H1 (cell line): ENCODE measurements at regions not wholly inside any gene's neighbourhood (a gene's known extent, or its start where the extent isn't known, plus 50 kb on each side); places are given as distances from the start of the nearest gene placed in this dataset.

Source experiments
- CTCF ChIA-PET: fragments of 300-600 bp; sonication (Branson Sonifier 250); formaldehyde crosslinking; loops from one replicate; lab custom pipeline; 2021; ENCODE audit not compliant: partially characterized antibody; lab: Charles Lee
- POLR2A ChIA-PET: fragments of 300-600 bp; sonication (Branson Sonifier 250); formaldehyde crosslinking; loops from one replicate; lab custom pipeline; 2021; ENCODE audit warnings: inconsistent platforms; ENCODE audit not compliant: partially characterized antibody; lab: Charles Lee
- DNase-seq, 2 experiments: peaks; one replicate each; pipeline versions ENCODE4 v3.0.0 to v3.0.0-alpha.2; 2010 to 2022; ENCODE audit warnings: low spot score in 2 of 2, low read depth in 1 of 2, mixed read lengths in 1 of 2
- FAIRE-seq: peaks from 2 replicates; lab custom pipeline; 2011; peaks lifted over from hg19 to GRCh38; lab: Jason Lieb, UNC
- H2AFZ ChIP-seq: 2 replicates; pipeline ENCODE4 v1.8.1; 2012; ENCODE audit warnings: low read length, inconsistent platforms
- H2AK5ac ChIP-seq: 2 replicates; pipeline ENCODE4 v1.6.1; 2013; ENCODE audit warnings: low read depth, low read length
- H2BK120ac ChIP-seq: replicated peaks from 2 replicates; pipeline ENCODE3; 2013; ENCODE audit warnings: low read depth, low read length, inconsistent platforms
- H2BK12ac ChIP-seq: 2 replicates; pipeline ENCODE4 v1.6.1; 2013; ENCODE audit warnings: low read depth, low read length
- H2BK15ac ChIP-seq: 2 replicates; pipeline ENCODE4 v1.6.1; 2013; ENCODE audit warnings: low read length
- H2BK20ac ChIP-seq: 2 replicates; pipeline ENCODE4 v1.6.1; 2013; ENCODE audit warnings: low read length
- H2BK5ac ChIP-seq: 2 replicates; pipeline ENCODE4 v1.6.1; 2013; ENCODE audit warnings: low read depth, low read length
- H3K14ac ChIP-seq: 2 replicates; pipeline ENCODE4 v1.6.1; 2013; ENCODE audit warnings: inconsistent platforms; ENCODE audit not compliant: insufficient read length
- H3K18ac ChIP-seq: 2 replicates; pipeline ENCODE4 v1.6.1; 2013; ENCODE audit warnings: low read length; ENCODE audit errors: extremely low read depth
- H3K23ac ChIP-seq: 2 replicates; pipeline ENCODE4 v1.6.1; 2013; ENCODE audit warnings: inconsistent platforms; ENCODE audit not compliant: insufficient read length
- H3K23me2 ChIP-seq: 2 replicates; pipeline ENCODE4 v1.6.1; 2013; ENCODE audit warnings: low read depth, low read length
- H3K27ac ChIP-seq: 2 replicates; pipeline ENCODE4 v1.6.1; 2011; ENCODE audit warnings: low read depth, low read length, inconsistent platforms
- H3K27me3 ChIP-seq, 4 experiments: replicated peaks in 1 of 4; 1 replicate in 1 of 4; 2 replicates in 3 of 4; pipeline versions ENCODE4 v1.6.1 to v1.8.1; 2011 to 2013; ENCODE audit warnings: low read length in 3 of 4, mild to moderate bottlenecking in 3 of 4, inconsistent platforms in 2 of 4, mixed read lengths in 2 of 4, moderate library complexity in 1 of 4; ENCODE audit not compliant: control insufficient read depth in 3 of 4, insufficient read depth in 3 of 4; ENCODE audit errors: extremely low read depth in 1 of 4
- H3K36me3 ChIP-seq, 4 experiments: 2 replicates each; pipeline versions ENCODE4 v1.6.1 to v1.8.1; 2011 to 2013; ENCODE audit warnings: mild to moderate bottlenecking in 4 of 4, low read length in 3 of 4, moderate library complexity in 2 of 4, control low read depth in 1 of 4, inconsistent platforms in 1 of 4; ENCODE audit not compliant: insufficient read depth in 4 of 4, control insufficient read depth in 2 of 4
- H3K4ac ChIP-seq: replicated peaks from 2 replicates; pipeline ENCODE3; 2013; ENCODE audit warnings: low read length, low read depth, mixed read lengths, inconsistent platforms; ENCODE audit not compliant: insufficient read length
- H3K4me1 ChIP-seq, 4 experiments: replicated peaks in 1 of 4; 1 replicate in 1 of 4; 2 replicates in 3 of 4; pipeline versions ENCODE4 v1.6.1 to v1.8.1; 2011 to 2013; ENCODE audit warnings: low read length in 3 of 4, inconsistent platforms in 2 of 4, mixed read lengths in 1 of 4; ENCODE audit not compliant: insufficient read depth in 4 of 4, control insufficient read depth in 3 of 4
- H3K4me2 ChIP-seq, 2 experiments: 2 replicates each; pipeline versions ENCODE4 v1.6.1 to v1.8.1; 2011 to 2013; ENCODE audit warnings: low read depth in 2 of 2, low read length in 2 of 2, control low read depth in 1 of 2, inconsistent platforms in 1 of 2, mild to moderate bottlenecking in 1 of 2; ENCODE audit not compliant: insufficient read depth in 1 of 2
- H3K4me3 ChIP-seq, 4 experiments: fragments of 200-600, 300-600 bp in 1 of 4; sonication (generic), shearing (Covaris generic), sonication (Bioruptor Twin) in 1 of 4; 2 replicates each; pipeline versions ENCODE4 v1.5.1 to v1.8.1; 2011 to 2016; ENCODE audit warnings: low read length in 4 of 4, low read depth in 3 of 4, control low read depth in 2 of 4, inconsistent platforms in 2 of 4, mild to moderate bottlenecking in 2 of 4, mixed read lengths in 1 of 4, moderate library complexity in 1 of 4; ENCODE audit not compliant: insufficient read depth in 2 of 4; ENCODE audit errors: extremely low read depth in 1 of 4
- H3K56ac ChIP-seq: replicated peaks from 2 replicates; pipeline ENCODE3; 2013; ENCODE audit warnings: low read depth, mild to moderate bottlenecking, mixed read lengths, low read length, inconsistent platforms; ENCODE audit not compliant: insufficient read length
- H3K79me1 ChIP-seq: 2 replicates; pipeline ENCODE4 v1.6.1; 2013; ENCODE audit warnings: low read depth, low read length, control low read depth
- H3K79me2 ChIP-seq, 2 experiments: 2 replicates each; pipeline versions ENCODE4 v1.6.1 to v1.8.1; 2012 to 2013; ENCODE audit warnings: low read length in 2 of 2, mild to moderate bottlenecking in 2 of 2, inconsistent platforms in 1 of 2; ENCODE audit not compliant: insufficient read depth in 2 of 2, control insufficient read depth in 1 of 2
- H3K9ac ChIP-seq, 4 experiments: replicated peaks in 1 of 4; 1 replicate in 1 of 4; 2 replicates in 3 of 4; pipeline versions ENCODE4 v1.6.1 to v1.8.1; 2011 to 2013; ENCODE audit warnings: low read depth in 3 of 4, low read length in 3 of 4, control low read depth in 2 of 4, mild to moderate bottlenecking in 2 of 4, moderate library complexity in 2 of 4, inconsistent platforms in 1 of 4; ENCODE audit errors: extremely low read depth in 1 of 4
- H3K9me3 ChIP-seq, 2 experiments: 2 replicates each; pipeline versions ENCODE4 v1.6.1 to v1.8.1; 2012 to 2013; ENCODE audit warnings: mild to moderate bottlenecking in 2 of 2, moderate library complexity in 2 of 2, control low read depth in 1 of 2, inconsistent platforms in 1 of 2, low read depth in 1 of 2, low read length in 1 of 2, mixed read lengths in 1 of 2; ENCODE audit not compliant: insufficient read depth in 2 of 2
- H4K20me1 ChIP-seq, 2 experiments: replicated peaks in 1 of 2; 2 replicates each; pipeline versions ENCODE3 to v1.8.1; 2011 to 2013; ENCODE audit warnings: inconsistent platforms in 2 of 2, low read length in 2 of 2, mild to moderate bottlenecking in 1 of 2; ENCODE audit not compliant: insufficient read depth in 2 of 2, control insufficient read depth in 1 of 2
- H4K5ac ChIP-seq: 2 replicates; pipeline ENCODE4 v1.6.1; 2013; ENCODE audit warnings: low read length, low read depth, mixed read lengths, inconsistent platforms; ENCODE audit not compliant: insufficient read length
- H4K8ac ChIP-seq: 2 replicates; pipeline ENCODE4 v1.8.0; 2013; ENCODE audit warnings: mild to moderate bottlenecking, moderate library complexity, low read length, inconsistent platforms; ENCODE audit not compliant: insufficient read depth; ENCODE audit errors: extremely low read depth
- H4K91ac ChIP-seq: replicated peaks from 2 replicates; pipeline ENCODE3; 2013; ENCODE audit warnings: low read length, mixed read lengths, inconsistent platforms; ENCODE audit not compliant: insufficient read length
- EZH2 ChIP-seq: fragments of 200-600 bp; sonication (generic); IDR thresholded peaks from 2 replicates; pipeline ENCODE4 v1.7.1; 2012; ENCODE audit warnings: low read depth, mild to moderate bottlenecking, moderate library complexity, low read length, inconsistent platforms; ENCODE audit not compliant: severe bottlenecking
- JUND ChIP-seq: IDR thresholded peaks from 2 replicates; pipeline ENCODE4 v1.6.1; 2011; ENCODE audit warnings: mild to moderate bottlenecking, improper control_type of control experiment, low read length
- KDM4A ChIP-seq: IDR thresholded peaks from one replicate; pipeline ENCODE4 v1.7.1; 2012; ENCODE audit warnings: low read depth, mild to moderate bottlenecking, moderate library complexity, low read length, inconsistent platforms; ENCODE audit not compliant: severe bottlenecking
- WGBS, 2 experiments: shearing (Covaris generic) in 1 of 2; methylation state at CpG; one replicate each; pipeline versions ENCODE4 v1.1.6 to v1.1.7; 2013 to 2015; ENCODE audit warnings: low lambda C conversion rate in 2 of 2, mixed read lengths in 2 of 2, inconsistent platforms in 1 of 2, low coverage in 1 of 2, missing lambda C conversion rate in 1 of 2; ENCODE audit not compliant: insufficient replicate concordance in 2 of 2, insufficient coverage in 1 of 2, insufficient read length in 1 of 2; ENCODE audit errors: extremely low coverage in 1 of 2, missing lambda C conversion rate in 1 of 2; 5-methylcytosine and 5-hydroxymethylcytosine counted together

DNA sequence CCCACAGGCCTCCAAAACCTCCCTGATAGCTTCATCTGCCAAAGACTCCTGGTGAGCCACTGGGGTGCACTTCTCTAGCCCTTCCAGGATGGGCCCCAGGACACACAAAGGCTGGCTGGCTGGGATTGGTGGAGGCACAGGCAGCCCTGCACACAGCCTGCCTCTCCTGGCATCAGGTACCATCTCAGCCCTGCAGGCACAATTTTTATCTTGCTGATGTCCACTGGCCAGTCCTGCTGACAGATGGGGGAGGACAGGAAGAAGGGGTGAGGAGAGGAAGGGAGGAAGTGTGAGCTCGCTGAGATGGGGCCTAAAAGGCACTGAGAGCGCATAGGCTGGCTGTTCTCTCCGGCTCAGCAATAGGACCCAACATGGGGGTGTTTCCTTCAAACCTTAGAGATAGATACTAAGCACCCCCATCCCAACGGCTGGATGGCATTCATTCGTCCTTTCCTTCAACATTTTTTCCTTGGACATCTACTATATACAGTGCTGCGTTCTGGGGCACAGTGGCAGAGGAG lies 92.7 kb downstream of the PJA1 start:
- H3K9me3 ChIP-seq: no peaks in the 10 kb centered on the region
- no peak overlapping the region for H4K91ac ChIP-seq
- H2AK5ac ChIP-seq: no peak overlapping the region
- H2BK20ac ChIP-seq: no peak overlapping the region
- no peak overlapping the region for H2AFZ ChIP-seq
- no peak overlapping the region for H3K4me3 ChIP-seq
- H2BK15ac ChIP-seq: no peak overlapping the region
- H3K4ac ChIP-seq: no peak overlapping the region
- H3K56ac ChIP-seq: no peak overlapping the region
- H3K23ac ChIP-seq: no peak overlapping the region
- no peak overlapping the region for H3K27ac ChIP-seq
- no peak overlapping the region for H2BK5ac ChIP-seq
- H2BK120ac ChIP-seq: no peak overlapping the region
- no peak overlapping the region for H4K8ac ChIP-seq
- no peaks in the 10 kb centered on the region for H3K36me3 ChIP-seq
- no peak overlapping the region for H2BK12ac ChIP-seq
- H3K9ac ChIP-seq: no peak overlapping the region
- H4K5ac ChIP-seq: no peak overlapping the region
- H3K27me3 ChIP-seq: no peaks in the 10 kb centered on the region
- POLR2A ChIA-PET: no interaction called here
- H3K79me1 ChIP-seq: no peaks in the 10 kb centered on the region
- H3K18ac ChIP-seq: no peak overlapping the region
- H3K79me2 ChIP-seq: no peaks in the 10 kb centered on the region
- no peaks in the 10 kb centered on the region for H3K23me2 ChIP-seq
- WGBS, 2 experiments: 82% methylated on average over 5 of the region's 6 CpGs; no CpG with 5 or more reads in 1 of the 2 experiments
- FAIRE-seq (no peak), DNase-seq (no peak)
- no peak overlapping the region for H3K14ac ChIP-seq
- TF ChIP-seq KDM4A (no peak), EZH2 (no peak), JUND (no peak)
- peaks cover 0 to 4% (median 0%) of the 10 kb centered on the region in 4 experiments; a peak in 2 of 7 replicates for H3K4me1 ChIP-seq
- CTCF ChIA-PET: no interaction called here
- no peak overlapping the region for H3K4me2 ChIP-seq
- H4K20me1 ChIP-seq: no peaks in the 10 kb centered on the region
